Gastrocnemius medialis (tissue), 4 donors: ENCODE measurements at regions not wholly inside any gene's neighbourhood (a gene's known extent, or its start where the extent isn't known, plus 50 kb on each side); places are given as distances from the start of the nearest gene placed in this dataset.

ENCODE experiments used
- ATAC-seq, 2 donors: fragments of 150-250 bp; one replicate each; pipeline ENCODE4 v1.9.1; 2016
- DNase-seq, 2 donors: peaks; one replicate each; pipeline ENCODE4 v3.0.0-alpha.2; 2019
- H3K27ac ChIP-seq, 4 donors: fragments of 200-600 bp; sonication (generic); 1 replicate in 1 of 4; 2 replicates in 3 of 4; pipeline ENCODE4 v1.5.1; 2016 to 2018; ENCODE audit warnings: mild to moderate bottlenecking in 2 of 4, moderate library complexity in 1 of 4
- H3K27me3 ChIP-seq, 3 donors: fragments of 200-600 bp; sonication (generic) in 2 of 3; 1 replicate in 1 of 3; 2 replicates in 2 of 3; pipeline versions ENCODE4 v1.5.1 to v1.6.0; 2016 to 2019; ENCODE audit warnings: mild to moderate bottlenecking in 1 of 3, moderate library complexity in 1 of 3
- H3K36me3 ChIP-seq, 2 donors: fragments of 200-600 bp; sonication (generic) in 1 of 2; one replicate each; pipeline ENCODE4 v1.5.1; 2017 to 2018
- H3K4me1 ChIP-seq, 2 donors: fragments of 200-600 bp; sonication (generic) in 1 of 2; one replicate each; pipeline ENCODE4 v1.5.1; 2016 to 2017; ENCODE audit warnings: mild to moderate bottlenecking in 2 of 2
- H3K4me3 ChIP-seq, 4 donors: fragments of 200-600 bp; sonication (generic) in 3 of 4; 1 replicate in 1 of 4; 2 replicates in 3 of 4; pipeline ENCODE4 v1.5.1; 2016 to 2019; ENCODE audit warnings: mild to moderate bottlenecking in 2 of 4
- H3K9me3 ChIP-seq, 3 donors: fragments of 200-600 bp; sonication (generic) in 2 of 3; 1 replicate in 1 of 3; 2 replicates in 2 of 3; pipeline ENCODE4 v1.5.1; 2016 to 2019
- POLR2A ChIP-seq, 2 donors: fragments of 450-650 bp; IDR thresholded peaks; one replicate each; pipeline ENCODE4 v1.6.1; 2017; ENCODE audit warnings: antibody characterized with exemption in 2 of 2, mild to moderate bottlenecking in 2 of 2, moderate library complexity in 2 of 2
- in situ Hi-C, 4 donors: fragments of 200-750 bp; cut with MboI; loops; one replicate each; pipeline versions ENCODE4 v1.15.0 to v1.8.0; 2017; ENCODE audit warnings: low sequenced_read_pairs in 4 of 4
- intact Hi-C: fragments of 100-400 bp; cut with DNase I; formaldehyde crosslinking; loops from one replicate; pipeline ENCODE4 v1.15.1; 2023; ENCODE audit warnings: low total_unique reads
- TF ChIP-seq, protein P1 (sequence below), 5 experiments: fragments of 450-650 bp in 3 of 5; fragments of 200-600 bp in 2 of 5; sonication (generic) in 2 of 5; IDR thresholded peaks in 4 of 5; conservative IDR thresholded peaks in 1 of 5; 1 replicate in 4 of 5; 2 replicates in 1 of 5; pipeline ENCODE4 v1.5.1; 2016 to 2019; ENCODE audit warnings: antibody characterized with exemption in 5 of 5, mild to moderate bottlenecking in 3 of 5, moderate library complexity in 3 of 5

DNA sequence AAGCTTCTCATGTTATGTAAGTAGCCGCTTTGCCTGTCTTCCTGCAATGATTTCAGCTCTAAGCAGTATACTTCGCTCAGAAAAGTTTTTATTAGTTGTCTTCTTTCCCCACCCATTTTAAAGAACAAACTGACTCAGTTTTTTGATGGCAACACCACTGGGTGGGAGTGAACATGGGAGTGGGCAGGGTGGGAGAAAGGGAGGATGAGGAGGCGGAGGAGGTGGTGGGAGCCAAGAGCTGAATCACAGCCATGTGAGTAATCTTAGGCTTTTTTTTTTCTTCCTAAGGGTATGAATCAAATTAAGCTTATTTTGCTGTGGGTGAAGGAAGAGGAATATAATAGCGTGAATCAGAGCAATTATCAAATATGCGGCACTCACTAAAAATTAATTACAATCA lies 574.3 kb upstream of the DIPK2B start:
- no peak overlapping the region for H3K4me3 ChIP-seq
- in situ Hi-C loops (loop anchor here in 2 of 4 donors (25.0 kb wide), 1 partner anchor 263 kb away; no protein-coding TSS in a partner anchor), intact Hi-C loops (no loop called here)
- no peaks in the 10 kb centered on the region for H3K36me3 ChIP-seq
- peak overlapping the region in 2 of 4 donors; percentile 21 to 31 for H3K27ac ChIP-seq
- ATAC-seq (peak in 1 of 2 donors; percentile 24), DNase-seq (peak in 1 of 2 donors; percentile 21)
- H3K9me3 ChIP-seq = no peaks in the 10 kb centered on the region
- TF ChIP-seq, protein P1, sequence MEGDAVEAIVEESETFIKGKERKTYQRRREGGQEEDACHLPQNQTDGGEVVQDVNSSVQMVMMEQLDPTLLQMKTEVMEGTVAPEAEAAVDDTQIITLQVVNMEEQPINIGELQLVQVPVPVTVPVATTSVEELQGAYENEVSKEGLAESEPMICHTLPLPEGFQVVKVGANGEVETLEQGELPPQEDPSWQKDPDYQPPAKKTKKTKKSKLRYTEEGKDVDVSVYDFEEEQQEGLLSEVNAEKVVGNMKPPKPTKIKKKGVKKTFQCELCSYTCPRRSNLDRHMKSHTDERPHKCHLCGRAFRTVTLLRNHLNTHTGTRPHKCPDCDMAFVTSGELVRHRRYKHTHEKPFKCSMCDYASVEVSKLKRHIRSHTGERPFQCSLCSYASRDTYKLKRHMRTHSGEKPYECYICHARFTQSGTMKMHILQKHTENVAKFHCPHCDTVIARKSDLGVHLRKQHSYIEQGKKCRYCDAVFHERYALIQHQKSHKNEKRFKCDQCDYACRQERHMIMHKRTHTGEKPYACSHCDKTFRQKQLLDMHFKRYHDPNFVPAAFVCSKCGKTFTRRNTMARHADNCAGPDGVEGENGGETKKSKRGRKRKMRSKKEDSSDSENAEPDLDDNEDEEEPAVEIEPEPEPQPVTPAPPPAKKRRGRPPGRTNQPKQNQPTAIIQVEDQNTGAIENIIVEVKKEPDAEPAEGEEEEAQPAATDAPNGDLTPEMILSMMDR (IDR thresholded peaks at IDR 0.05 in 4 of 5, conservative IDR thresholded peaks at IDR 0.05 in 1 of 5) = no peak
- TF ChIP-seq POLR2A (IDR thresholded peaks at IDR 0.05) = peak in 1 of 2 donors; percentile 7
- peaks cover 0 to 11% (median 7%) of the 10 kb centered on the region in 3 donors for H3K27me3 ChIP-seq
- H3K4me1 ChIP-seq = no peaks in the 10 kb centered on the region

DNA sequence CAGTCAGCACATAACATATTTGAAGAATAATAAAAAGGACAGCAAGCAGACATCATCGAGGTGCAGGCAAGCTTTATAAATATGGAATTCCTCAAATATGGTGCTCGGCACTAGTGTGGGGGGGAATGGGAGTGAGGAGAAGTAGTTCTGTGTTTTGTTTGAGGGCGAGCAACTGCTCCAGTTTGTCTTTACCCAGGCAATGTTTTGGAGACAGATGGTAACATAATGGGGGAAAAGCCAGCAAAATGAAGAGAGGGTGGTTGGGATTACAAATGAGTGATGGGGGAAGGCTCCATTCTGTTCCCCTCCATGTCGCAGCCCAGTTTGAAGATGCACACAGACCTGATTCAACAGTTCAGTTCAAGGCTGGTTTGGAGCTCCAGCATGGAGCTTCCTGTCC lies 572.9 kb upstream of the DIPK2B start:
- intact Hi-C loops = no loop called here

DNA sequence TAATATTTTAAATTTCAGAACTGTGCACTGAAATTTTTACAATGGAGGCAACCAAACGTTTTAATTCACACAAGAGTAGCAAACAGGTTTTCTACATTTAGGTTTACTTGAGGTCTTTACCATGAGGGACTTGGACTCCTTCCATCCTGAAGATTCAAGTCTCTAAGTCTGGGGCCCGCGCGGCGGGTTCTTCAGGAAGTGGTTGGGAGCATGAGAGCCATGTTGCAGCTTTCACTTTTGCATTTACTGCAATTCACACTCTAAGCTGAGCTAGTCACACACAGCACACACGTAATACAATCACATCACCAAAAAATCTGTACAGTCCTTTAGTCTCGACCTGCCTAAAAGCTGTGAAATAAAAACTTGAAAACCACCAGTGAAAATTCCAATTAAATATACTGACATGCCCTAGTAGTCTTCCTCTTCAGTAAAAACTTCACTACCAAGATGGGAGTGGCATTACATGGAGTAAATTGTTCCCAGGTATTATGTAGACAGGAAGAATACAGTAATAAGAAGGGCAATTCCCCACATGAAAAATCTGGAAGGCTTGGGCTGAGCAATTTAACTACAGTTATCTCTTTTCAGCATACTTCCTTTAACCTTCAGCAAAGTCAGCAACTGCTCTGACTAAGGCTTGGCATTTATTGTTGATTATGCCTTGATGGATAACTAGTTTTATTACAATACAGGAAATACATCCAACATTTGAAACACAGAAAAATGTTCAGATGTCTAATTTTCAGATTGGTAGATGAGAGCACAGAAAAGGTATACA lies 571.1 kb upstream of the DIPK2B start:
- in situ Hi-C loops (loop anchor here in 2 of 4 donors (25.0 kb wide), 1 partner anchor 259 kb away; no protein-coding TSS in a partner anchor), intact Hi-C loops (no loop called here)

More for the DNA sequence above, 572.9 kb upstream of the DIPK2B start:
- ATAC-seq (no peak), DNase-seq (no peak)
- no peak overlapping the region for H3K27ac ChIP-seq
- H3K36me3 ChIP-seq = no peaks in the 10 kb centered on the region
- no peak overlapping the region for H3K4me3 ChIP-seq
- TF ChIP-seq POLR2A (IDR thresholded peaks at IDR 0.05) = no peak
- TF ChIP-seq, protein P1 (IDR thresholded peaks at IDR 0.05 in 4 of 5, conservative IDR thresholded peaks at IDR 0.05 in 1 of 5) = no peak
- H3K9me3 ChIP-seq = no peaks in the 10 kb centered on the region
- no peaks in the 10 kb centered on the region for H3K4me1 ChIP-seq
- in situ Hi-C loops = loop anchor here in 2 of 4 donors (25.0 kb wide), 1 partner anchor 261 kb away; no protein-coding TSS in a partner anchor
- peaks cover 0 to 17% (median 12%) of the 10 kb centered on the region in 3 donors for H3K27me3 ChIP-seq

DNA sequence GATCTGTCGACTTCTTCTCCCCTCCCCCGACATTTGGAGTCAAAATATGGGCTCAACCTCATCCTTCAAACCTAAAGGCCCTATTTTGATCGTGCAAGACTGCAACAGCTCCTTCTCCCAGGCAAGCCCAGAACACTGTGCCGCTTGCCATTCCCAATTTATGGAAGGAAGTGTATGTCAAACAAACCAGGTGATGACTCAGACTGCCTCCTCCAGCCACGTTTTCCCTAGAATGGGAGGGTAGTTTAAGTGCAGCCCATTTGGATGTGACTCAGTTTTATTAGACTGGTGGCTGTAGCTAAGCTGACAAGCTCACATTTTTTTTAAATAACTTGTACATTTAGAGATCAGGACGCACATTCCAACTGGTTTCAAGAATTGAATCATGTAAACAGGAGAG lies 570.4 kb upstream of the DIPK2B start:
- H3K36me3 ChIP-seq = no peaks in the 10 kb centered on the region
- no peaks in the 10 kb centered on the region for H3K9me3 ChIP-seq
- H3K27ac ChIP-seq = peak overlapping the region in 3 of 4 donors; percentile 60 to 74 (median 72)
- peaks cover 0 to 28% (median 12%) of the 10 kb centered on the region in 3 donors for H3K27me3 ChIP-seq
- ATAC-seq (no peak), DNase-seq (no peak)
- no peak for TF ChIP-seq POLR2A (IDR thresholded peaks at IDR 0.05)
- TF ChIP-seq, protein P1 (IDR thresholded peaks at IDR 0.05 in 4 of 5, conservative IDR thresholded peaks at IDR 0.05 in 1 of 5) = no peak
- no peaks in the 10 kb centered on the region for H3K4me1 ChIP-seq
- in situ Hi-C loops = loop anchor here in 2 of 4 donors (25.0 kb wide), 1 partner anchor 259 kb away; no protein-coding TSS in a partner anchor
- peak overlapping the region in 1 of 4 donors; percentile 45 for H3K4me3 ChIP-seq
- intact Hi-C loops = no loop called here

More for the DNA sequence above, 571.1 kb upstream of the DIPK2B start:
- Histone ChIP-seq H3K27ac (peak overlapping the region in 3 of 4 donors; percentile 60 to 74 (median 72)), H3K4me3 (peak overlapping the region in 1 of 4 donors; percentile 5), H3K36me3 (no peaks in the 10 kb centered on the region), H3K9me3 (no peaks in the 10 kb centered on the region), H3K4me1 (no peaks in the 10 kb centered on the region), H3K27me3 (peaks cover 0 to 25% (median 12%) of the 10 kb centered on the region in 3 donors)
- no peak for TF ChIP-seq POLR2A (IDR thresholded peaks at IDR 0.05)
- TF ChIP-seq, protein P1 (IDR thresholded peaks at IDR 0.05 in 4 of 5, conservative IDR thresholded peaks at IDR 0.05 in 1 of 5) = no peak
- ATAC-seq (no peak), DNase-seq (no peak)
